GM21723 (cell line): ENCODE measurements at regions not wholly inside any gene's neighbourhood (a gene's known extent, or its start where the extent isn't known, plus 50 kb on each side); places are given as distances from the start of the nearest gene placed in this dataset.

Experiments
- ATAC-seq: cut with Tn5 transposase; IDR thresholded peaks from one replicate; pipeline ENCODE4 v1.9.1; 2021; ENCODE audit warnings: mild to moderate bottlenecking, moderate library complexity; ENCODE audit not compliant: unreplicated experiment

DNA sequence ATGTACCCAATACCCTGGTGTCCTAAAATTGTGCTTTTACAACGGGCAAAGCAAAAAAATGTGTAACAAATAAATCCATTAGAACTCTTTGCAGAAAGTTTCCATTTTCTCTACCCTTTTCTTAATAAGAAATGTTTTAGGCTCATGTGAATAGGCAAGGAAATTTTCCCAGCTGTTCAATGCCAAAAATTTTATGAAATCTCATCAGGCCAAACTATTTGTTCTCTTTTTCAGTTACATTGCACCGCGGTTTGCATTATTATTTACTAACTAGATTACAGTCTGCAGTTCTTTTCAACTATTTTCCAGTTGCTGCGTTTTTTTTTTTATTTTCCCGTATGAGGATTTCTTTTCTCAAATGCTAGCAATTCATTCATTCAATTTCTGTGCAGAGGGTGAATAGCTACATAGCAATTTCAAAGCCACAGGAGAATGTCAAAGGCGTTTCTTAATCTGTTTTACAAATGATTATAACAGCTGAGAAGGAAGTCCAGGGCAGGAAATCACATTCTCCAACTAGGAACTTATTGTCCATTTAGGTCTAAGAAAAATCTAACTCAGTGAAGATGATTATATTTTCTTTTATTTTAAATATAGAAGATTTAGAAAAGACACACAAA, 367.5 kb upstream of the MMADHC start:
- ATAC-seq, result no peak

DNA sequence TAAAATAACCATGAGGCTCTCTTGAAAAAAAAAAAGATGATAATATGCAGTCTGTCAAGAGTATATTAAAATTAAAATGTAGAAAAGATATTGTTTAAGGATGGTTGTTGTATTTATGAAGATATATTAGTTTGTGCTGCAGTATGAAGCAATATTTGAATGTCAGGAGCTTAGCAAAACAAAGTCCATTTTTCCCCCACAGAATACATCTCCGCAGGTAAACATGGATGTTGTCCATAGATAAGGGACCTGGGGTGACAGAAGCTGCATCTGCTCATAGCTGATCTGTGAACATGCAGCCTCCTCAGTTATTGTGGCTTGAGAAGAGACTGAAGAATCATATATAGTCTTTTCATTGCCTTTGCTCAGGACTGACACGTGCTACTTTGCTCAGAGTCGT, 366.1 kb upstream of the MMADHC start:
- ATAC-seq, result no peak

DNA sequence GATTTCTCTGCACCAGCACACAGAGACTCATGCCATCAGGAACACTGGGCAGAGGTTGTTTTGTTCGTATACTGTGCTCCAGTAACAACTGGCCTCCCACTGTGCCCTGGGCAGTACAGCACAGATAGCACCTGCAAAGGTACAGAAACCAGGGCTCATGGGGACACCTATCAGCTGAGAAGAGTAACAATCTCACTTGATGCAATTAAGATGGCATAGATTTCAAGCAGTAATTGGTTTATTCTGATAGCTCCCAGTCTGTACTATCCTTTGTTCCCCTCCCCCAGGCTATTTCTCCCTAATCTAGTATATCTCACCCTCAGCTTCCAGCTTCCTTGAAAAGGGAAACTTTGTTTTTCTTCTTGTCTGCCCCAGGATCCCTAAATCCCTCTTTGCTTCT, 343.9 kb upstream of the MMADHC start:
- ATAC-seq, result no peak

DNA sequence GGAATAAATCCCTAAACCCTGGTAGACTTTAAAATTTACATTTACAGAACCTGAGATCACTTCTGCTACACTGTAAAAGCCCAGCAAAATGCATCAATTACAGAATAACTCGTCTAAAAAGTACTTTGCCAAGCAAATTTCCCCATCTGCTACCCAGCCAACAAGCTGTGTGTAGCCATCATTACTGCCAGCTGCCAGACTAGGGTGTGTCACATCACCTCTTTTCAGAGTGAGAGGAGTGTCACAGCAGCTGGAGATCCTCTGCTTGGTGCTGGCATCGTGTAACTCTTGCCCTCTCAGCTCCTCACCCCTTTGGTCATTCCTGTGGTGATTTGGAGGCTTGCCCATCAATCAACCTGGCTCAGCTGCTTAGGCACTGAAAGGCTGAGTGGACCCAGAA, 340.4 kb upstream of the MMADHC start:
- no peak for ATAC-seq

DNA sequence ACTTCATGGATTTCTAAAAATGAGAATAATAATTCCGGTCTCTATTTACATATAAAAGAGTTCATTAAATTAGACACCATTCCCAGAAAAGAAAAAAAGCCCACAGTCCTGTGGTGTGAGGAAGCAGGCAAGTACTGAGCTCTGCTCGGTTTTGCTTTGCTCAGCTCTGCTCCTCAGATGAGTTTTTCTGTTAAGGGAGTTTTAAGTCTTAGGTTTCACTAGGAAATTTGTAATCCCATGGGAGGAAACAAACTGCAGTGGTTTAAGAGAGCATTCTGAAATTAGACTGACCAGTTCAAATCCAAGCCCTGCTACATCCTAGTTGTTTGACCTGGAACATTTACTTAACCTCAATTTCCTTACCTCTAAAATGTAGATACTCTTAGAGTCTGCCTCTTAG, 338.6 kb upstream of the MMADHC start:
- no peak for ATAC-seq

DNA sequence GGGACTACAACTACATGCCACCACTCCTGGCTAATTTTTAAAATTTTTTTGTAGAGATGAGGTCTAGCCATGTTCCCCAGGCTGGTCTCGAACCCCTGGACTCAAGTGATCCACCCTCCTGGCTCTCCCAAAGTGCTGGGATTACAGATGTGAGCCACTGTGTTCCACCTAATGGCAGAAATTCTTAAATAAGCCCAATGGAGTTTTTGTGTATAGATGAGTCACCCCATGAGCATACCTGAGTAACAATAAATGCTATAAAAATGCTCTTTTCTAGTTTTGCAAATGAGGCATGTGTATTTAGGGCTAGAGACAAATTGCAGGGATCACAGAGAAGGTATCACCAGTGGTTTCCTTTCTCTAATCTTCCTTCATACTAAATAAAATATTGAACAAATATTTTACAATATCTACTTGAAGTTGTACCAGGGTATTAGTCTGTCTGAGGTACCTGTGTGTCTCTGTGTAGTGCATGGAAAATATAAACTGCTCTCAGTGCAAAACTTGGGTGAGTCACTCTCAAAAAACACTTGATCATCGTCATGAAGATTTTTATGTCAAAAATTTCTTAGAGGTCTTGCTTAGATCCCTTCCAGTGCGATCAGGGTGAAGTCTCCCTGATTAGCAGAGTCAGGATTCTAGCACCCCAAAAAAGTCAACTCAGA, 337.1 kb upstream of the MMADHC start:
- no peak for ATAC-seq

DNA sequence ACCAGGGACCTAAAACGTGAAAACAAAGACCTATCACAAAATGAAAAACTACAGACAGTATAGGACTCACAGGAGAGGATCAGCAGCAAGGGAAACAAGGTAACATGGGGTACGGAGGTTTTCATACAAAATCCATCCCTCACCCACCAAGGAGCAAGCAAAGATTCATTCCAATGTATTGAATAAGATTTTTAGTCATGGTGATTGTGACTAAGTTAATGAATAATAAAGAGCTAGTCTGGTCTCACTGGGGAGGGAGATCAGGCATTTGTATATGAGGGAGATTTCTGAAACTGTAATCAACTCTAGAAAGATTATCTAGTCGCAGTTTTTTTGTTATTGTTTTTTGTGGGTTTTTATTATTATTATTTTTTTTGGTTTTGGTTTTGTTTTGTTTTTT, 336.5 kb upstream of the MMADHC start:
- ATAC-seq, result no peak

DNA sequence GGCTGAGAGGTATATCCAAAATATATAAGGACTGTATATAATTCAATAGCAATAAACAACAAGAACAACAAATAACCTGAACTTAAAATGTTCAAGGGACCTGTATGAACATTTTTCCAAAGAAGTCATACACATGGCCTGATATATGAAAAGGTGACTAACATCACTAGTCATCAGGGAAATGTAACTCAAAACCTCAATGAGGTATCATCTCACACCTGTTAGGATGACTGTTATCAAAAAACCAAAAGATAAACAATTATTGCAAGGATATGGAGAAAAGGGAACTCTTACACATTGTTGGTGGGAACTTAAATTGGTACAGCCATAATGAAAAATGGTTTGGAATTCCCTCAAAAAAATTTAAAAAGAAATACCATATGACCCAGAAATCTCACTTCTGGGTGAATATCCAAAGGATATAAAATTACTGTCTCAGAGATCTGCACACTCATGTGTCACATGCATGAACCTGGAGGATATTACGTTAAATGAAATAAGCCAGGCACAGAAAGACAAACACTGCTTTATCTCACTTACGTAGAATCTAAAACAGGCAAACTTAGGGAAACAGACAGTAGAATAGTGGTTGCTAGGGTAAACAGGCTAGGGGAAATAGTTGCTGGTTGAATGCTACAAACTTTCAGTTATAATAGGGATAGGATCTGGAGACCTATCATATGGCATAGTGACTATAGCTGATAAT, 334.5 kb upstream of the MMADHC start:
- no peak for ATAC-seq

DNA sequence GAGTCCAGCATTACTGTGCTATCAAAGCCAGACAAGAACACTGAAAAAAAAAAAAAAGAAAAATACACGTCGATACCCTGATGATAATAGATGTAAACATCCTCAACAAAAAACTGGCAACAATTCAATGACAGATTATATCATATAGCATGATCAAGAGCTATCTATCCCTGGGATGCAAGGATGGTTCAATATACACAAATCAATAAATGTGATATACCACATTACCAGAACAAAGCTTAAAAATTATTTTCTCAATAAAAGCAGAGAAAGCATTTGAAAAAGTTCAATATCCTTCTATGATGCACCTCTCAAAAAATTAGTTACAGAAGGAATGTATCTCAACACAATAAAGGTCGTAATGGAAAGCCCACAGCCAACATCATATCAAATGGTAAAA, 332.8 kb upstream of the MMADHC start:
- no peak for ATAC-seq

DNA sequence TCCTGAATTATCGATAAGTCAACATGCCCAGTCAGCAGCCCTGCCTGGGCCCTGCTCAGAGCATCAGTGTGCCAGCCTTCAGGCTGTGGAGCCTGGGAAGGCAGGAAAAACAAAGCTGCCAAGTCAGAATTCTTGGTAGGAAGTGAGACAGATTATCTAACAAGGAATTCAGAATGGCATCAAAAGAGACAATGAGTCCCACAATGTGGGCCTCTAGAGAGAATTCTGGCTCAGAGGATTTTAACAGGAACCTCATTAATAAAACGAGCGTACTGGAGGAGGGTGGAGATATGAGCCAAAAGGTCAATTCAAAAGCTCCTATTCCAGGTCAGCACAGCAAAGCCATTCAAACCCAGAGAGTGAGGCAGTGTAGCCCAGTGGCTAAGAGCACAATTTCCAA, 327.6 kb upstream of the MMADHC start:
- ATAC-seq, result no peak

DNA sequence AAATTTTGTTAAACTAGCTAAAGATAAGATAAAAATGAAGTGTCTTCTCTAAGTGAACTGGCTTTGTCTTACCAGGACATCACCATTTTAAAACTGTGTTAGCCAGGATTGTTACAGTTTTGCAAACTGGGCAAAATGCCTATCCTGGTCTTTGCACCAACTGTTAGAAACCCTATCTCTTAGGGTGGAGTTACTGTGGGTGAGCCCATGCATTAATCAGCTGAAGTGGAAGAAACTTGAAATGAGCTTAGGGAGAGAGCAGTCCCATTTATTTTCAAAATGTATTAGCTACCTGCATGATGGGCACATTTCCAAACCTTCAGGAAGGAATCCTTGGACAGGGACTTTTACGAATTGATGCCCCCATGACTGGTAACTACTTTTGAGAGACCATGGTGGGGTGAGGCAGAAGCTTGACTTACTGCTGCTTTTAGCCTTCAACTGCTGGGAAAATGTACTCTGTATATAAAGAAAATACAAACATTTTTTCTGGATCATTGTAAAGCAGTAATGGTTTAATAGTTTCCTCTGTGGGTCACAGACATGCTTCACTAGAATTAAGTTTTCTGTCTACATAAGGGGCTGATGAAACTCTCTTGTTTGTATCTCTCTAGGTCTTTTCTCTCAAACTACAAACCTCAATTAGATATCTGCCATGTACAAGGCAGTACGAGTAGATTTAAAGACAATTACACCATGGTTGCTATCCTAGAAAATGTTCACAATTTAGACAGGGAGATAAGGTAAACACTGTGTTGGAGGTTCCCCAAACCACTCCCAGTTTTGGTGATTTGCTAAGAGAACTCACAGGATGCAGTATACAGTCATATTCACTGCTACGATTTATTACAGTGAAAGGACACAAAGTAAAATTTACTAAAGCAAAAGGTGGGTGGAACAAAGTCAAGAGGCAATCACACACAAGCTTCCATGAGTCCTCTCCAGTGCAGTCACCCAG, 321.4 kb upstream of the MMADHC start:
- no peak for ATAC-seq

DNA sequence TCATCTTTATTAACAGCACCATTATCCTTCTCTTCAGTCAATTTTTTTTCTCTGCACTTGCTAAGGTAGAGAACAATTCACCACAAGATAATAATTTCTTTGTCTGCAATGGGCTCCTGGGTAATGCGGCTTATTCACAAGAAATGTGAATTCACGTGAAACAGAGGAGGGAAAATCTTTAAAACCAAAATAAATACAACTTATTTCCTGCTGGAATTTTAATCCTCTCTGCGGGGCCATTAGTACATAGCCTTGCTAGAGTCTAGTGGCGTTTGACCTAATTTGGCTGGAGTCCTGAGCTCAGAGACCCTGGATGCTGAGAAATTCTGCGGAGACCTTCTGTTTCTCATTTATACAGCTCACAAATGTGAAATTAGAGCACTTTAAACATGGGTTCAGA, 319.3 kb upstream of the MMADHC start:
- ATAC-seq, result no peak

DNA sequence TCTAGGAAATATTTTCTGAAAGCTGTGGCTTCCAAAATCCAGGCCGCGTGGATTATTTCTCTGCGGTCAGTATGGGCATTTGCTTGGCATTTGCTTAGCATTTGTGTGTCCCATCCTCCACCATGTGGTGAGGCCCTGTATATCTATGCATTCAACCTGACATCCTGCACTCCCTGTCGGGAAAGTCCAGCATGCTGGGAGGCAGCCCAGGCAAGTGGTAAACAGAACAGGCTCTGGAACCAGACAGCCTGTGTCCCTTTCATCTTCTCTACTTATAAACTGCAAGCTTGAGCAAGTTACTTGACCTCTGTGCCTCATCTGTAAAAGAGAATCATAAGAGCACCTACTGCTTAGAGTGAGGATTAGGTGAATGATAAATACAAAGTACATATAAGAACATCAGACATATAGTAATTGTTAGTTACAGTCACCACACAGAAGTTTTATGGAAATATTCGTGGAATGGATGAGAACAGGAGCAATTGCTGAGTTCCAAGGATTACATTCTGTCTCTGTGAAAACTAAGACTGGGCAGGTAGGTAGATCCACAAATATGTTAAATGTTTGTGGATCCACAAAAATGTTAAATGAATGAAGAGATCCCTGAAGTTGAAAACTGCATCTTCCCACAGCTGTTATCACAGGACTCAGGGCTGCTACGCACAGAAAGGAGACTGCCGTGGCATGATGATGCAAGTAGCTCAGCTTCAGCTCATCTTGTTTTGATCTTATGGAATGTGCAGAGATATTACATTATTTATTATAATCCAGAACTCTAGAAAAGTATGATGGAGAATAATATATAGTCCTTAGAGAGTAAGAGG, 317.0 kb upstream of the MMADHC start:
- no peak for ATAC-seq

DNA sequence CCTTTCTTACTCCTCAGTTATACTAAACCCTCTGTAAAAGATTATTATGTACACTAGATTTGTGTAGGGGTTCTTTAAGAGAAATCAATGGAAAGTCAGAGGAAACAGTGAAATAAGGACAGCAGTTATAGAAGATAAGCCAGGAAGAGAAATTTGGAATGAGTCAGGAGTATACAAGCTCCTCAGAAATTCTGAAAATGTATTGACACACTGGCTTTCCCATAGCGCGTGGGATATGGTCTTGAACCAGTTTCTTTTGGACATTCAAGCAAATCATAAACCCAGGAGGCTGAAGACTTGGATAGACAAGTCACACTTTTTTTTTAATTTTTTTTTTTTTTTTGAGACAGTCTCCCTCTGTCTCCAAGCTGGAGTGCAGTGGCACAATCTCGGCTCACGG, 316.1 kb upstream of the MMADHC start:
- no peak for ATAC-seq

DNA sequence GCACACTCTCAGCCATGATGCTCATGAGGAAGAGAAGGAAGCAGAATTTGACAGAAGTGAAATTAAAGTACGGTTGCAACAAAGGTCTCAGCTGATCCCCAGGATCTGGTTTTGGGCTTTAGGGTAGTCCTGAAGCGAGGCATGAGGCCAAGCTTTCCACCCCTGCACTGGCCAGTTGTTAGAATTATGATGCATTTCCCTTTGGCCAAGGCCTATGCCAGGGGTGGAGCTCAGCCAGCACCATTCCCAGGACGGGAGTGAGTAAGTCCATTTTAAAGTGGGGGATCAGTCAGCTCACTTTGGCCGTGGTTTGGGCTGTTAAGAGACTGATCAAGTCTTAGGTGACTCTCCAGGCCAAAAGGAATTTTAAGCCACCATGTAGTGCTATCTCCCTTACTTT, 314.5 kb upstream of the MMADHC start:
- no peak for ATAC-seq

DNA sequence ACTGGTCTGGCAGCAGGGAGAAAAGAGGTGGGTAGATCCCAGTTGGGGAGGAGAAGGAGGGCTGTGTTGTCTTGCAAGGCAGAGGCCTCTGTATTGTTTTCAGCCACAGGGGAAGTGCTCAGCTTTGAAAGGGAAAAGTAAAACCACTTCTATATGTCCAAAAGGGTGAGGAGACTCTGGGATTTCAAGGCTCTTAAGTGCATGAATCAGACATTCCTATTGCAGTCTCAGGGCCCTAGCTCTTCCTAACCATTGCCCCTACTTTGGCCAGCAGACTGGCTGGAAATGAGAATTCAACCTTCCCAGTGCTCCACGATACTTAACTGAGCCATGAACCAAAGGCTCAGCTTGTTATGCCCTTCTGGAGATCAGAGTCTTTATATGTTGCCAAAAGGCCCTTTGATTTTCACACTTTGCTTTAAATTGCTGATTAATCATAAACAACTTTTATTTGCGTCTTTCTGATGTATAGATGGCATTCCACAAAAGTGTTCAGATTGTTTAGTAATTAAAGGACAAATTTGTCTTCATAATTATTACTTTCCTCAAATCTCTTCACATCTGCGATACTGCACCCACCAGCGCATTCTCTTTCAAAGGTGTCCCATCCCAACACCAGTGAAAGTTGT, 313.8 kb upstream of the MMADHC start:
- no peak for ATAC-seq

DNA sequence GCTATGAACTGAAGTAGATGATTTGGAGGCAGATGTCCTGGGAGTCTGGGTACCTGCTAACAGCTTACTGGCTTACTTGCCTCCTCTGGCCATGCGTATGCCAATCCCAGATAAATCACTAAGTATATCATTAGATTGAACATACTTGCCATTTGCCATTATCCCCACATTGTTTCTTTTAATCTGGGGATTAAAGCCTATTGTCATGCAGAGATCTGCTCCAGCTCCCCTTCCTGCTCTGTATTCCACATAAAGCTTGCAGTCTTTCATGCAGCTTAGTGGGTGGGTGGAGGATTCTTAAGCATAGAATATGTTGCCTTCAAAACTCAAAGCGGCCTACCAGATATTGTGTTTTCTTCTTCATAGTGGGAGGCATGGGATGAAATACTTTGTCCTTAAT, 311.8 kb upstream of the MMADHC start:
- ATAC-seq, result no peak

DNA sequence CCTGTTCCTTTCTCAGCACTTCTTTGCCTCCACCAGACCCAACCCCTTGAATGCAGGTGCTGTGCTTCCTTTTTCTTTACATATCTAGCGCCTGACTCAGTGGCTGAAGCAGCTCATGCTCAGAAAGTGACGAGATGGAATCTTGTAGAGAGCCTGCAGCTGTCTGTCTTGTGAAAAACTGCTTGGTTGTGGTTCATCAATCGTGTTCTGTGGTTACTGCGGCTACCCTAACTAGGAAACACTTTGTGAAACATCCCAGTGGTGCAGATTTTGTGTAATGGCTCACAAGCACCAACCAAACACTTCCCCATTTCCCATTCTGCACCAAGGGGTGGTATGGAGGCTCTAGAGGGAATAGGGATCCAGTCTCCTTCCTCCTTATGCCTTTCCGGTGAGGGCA, 307.2 kb upstream of the MMADHC start:
- no peak for ATAC-seq

DNA sequence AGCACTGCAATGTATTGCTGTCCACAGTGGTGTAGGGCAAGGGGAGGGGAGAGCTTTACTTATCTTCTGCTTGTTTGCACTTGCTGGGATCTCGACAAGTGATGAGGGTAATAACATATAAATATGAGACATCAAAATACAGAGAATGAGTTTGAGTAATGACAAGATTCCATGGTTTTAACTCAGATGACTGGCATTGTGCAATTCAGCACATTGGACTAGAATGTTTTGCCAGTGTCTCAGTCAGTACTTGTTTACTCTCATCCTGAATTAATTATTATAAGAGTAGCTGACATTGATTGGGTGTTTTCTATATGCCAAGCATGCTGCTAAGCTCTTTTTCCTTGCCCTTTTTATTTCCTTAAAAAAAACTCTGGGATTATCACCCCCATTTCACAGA, 306.7 kb upstream of the MMADHC start:
- ATAC-seq, result no peak

DNA sequence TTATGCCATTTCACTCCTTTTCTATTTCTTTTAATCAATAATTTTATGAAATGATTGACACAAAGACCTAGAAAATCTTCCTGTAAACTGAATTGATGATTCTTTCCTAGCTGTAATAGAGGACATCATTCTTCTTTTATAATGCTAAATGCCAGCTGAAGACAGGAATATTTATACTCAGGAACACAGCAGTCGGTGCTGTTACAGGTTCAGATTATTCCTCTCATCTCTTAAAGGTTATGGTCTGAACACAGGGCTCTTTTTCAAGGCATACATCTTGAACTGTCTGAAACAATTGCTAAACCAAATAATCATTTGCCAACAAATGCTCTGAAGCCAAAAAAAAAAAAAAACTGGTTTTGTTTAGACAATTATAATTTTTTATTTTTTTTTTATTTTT, 305.0 kb upstream of the MMADHC start:
- no peak for ATAC-seq
